Keratinocyte (primary cell): ENCODE measurements at regions not wholly inside any gene's neighbourhood (a gene's known extent, or its start where the extent isn't known, plus 50 kb on each side); places are given as distances from the start of the nearest gene placed in this dataset.

Experiments used
- CTCF ChIP-seq, 3 experiments: IDR thresholded peaks in 1 of 3; conservative IDR thresholded peaks in 1 of 3; optimal IDR thresholded peaks in 1 of 3; 2 replicates in 2 of 3; 3 replicates in 1 of 3; pipeline versions ENCODE3 to v1.5.1; 2011; ENCODE audit warnings: low read length in 3 of 3, mild to moderate bottlenecking in 3 of 3, moderate library complexity in 2 of 3, control low read depth in 1 of 3, inconsistent platforms in 1 of 3; ENCODE audit not compliant: insufficient read depth in 2 of 3; ENCODE audit errors: extremely low read depth in 1 of 3
- EZH2 ChIP-seq: IDR thresholded peaks from one replicate; pipeline ENCODE4 v1.6.1; 2012; ENCODE audit warnings: inconsistent platforms, mild to moderate bottlenecking, low read length, moderate library complexity

DNA sequence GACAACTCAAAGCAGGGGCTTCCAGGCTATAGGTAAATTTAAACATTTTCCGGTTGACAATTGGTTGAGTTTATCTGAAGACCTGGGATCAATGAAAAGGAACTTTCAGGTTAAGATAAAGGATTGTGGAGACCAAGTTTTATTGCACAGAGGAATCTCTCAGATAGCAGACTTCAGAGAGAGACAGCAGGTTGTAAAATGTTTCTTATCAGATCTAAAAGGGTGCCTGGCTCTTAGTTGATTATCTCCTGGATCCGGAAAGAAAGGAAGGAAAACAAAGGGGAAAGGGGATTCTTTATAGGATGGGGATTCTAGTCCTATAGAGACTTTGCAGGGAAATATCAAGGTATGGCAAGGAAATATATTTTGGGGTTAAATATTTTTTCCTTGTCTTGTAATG is 951.3 kb upstream of the SEMA6D start:
- TF ChIP-seq CTCF (optimal IDR thresholded peaks at IDR 0.05 in 1 of 3, IDR thresholded peaks at IDR 0.05 in 1 of 3, conservative IDR thresholded peaks at IDR 0.05 in 1 of 3; ENCODE audit: extremely low read depth in 1 of 3, insufficient read depth in 2 of 3, low read length in 3 of 3): no peak
- no peak for TF ChIP-seq EZH2
